Esophagus squamous epithelium (tissue), 4 donors: ENCODE measurements at regions not wholly inside any gene's neighbourhood (a gene's known extent, or its start where the extent isn't known, plus 50 kb on each side); places are given as distances from the start of the nearest gene placed in this dataset.

Source experiments
- CTCF ChIP-seq, 6 experiments: fragments of 450-650 bp in 4 of 6; fragments of 200-600 bp in 2 of 6; sonication (generic) in 2 of 6; IDR thresholded peaks; one replicate each; pipeline ENCODE4 v1.5.1; 2016 to 2019; ENCODE audit warnings: antibody characterized with exemption in 6 of 6, mild to moderate bottlenecking in 4 of 6, moderate library complexity in 4 of 6
- POLR2A ChIP-seq, 4 donors: fragments of 450-650 bp; IDR thresholded peaks; one replicate each; pipeline ENCODE4 v1.6.1; 2017; ENCODE audit warnings: antibody characterized with exemption in 4 of 4, mild to moderate bottlenecking in 4 of 4, moderate library complexity in 3 of 4

DNA sequence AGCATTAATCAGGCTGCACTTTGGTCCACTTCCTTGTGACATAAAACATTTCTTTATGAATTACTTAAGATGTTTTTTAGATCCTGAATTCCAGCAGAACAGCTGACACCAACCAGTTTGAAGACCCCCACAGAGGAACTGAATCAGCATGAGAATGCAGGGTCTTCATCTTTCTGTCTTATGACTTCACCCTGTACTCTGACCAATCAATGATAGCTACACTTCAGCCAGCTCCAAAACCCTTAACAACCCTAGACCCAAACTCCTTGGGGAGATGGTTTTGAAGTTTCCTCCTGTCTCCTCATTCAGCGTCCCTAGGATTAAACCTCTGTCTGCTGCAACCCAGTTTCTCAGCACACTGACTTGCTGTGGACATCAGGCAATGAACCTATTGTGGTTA lies 175.0 kb downstream of the CTH start:
- TF ChIP-seq CTCF (IDR thresholded peaks at IDR 0.05) = no peak
- TF ChIP-seq POLR2A (IDR thresholded peaks at IDR 0.05) = no peak
